Chondrocyte (in vitro differentiated cells): ENCODE measurements at regions not wholly inside any gene's neighbourhood (a gene's known extent, or its start where the extent isn't known, plus 50 kb on each side); places are given as distances from the start of the nearest gene placed in this dataset.

ENCODE experiments used
- DNase-seq: peaks from one replicate; pipeline ENCODE4 v3.0.0; 2021; ENCODE audit warnings: mixed read lengths, low spot score
- H3K27ac Mint-ChIP-seq: one replicate; pipeline ENCODE4 v1.8.0; 2021; ENCODE audit warnings: mild to moderate bottlenecking, moderate library complexity, mixed read lengths; ENCODE audit not compliant: unreplicated experiment
- H3K27me3 Mint-ChIP-seq: 2 replicates; pipeline ENCODE4 v1.8.0; 2021; ENCODE audit warnings: low read depth, mixed read lengths
- H3K36me3 Mint-ChIP-seq: 2 replicates; pipeline ENCODE4 v1.8.0; 2021; ENCODE audit warnings: low read depth, mixed read lengths
- H3K4me1 Mint-ChIP-seq: 2 replicates; pipeline ENCODE4 v1.8.0; 2021; ENCODE audit warnings: low read depth, mild to moderate bottlenecking, mixed read lengths
- H3K4me3 Mint-ChIP-seq: one replicate; pipeline ENCODE4 v1.8.0; 2021; ENCODE audit warnings: mild to moderate bottlenecking, moderate library complexity, mixed read lengths; ENCODE audit not compliant: unreplicated experiment
- H3K9me3 Mint-ChIP-seq: 2 replicates; pipeline ENCODE4 v1.8.0; 2021; ENCODE audit warnings: low read depth, mixed read lengths
- CTCF ChIP-seq: fragments of 200-600 bp; sonication (generic); IDR thresholded peaks from 2 replicates; pipeline ENCODE4 v1.5.0; 2021; ENCODE audit warnings: antibody characterized with exemption, mild to moderate bottlenecking, moderate library complexity

GRCh38 chr2:19568809-19569208 is 210.4 kb upstream of the OSR1 start:
- H3K36me3 Mint-ChIP-seq, result peaks cover 3% of the 10 kb centered on the region
- H3K27me3 Mint-ChIP-seq, result peaks cover 5% of the 10 kb centered on the region
- H3K4me1 Mint-ChIP-seq, result peaks cover 11% of the 10 kb centered on the region
- H3K27ac Mint-ChIP-seq, result no peak overlapping the region
- H3K9me3 Mint-ChIP-seq, result peaks cover 5% of the 10 kb centered on the region
- H3K4me3 Mint-ChIP-seq, result no peak overlapping the region
- no peak for TF ChIP-seq CTCF
- DNase-seq, result no peak

- H3K27me3 Mint-ChIP-seq, result peaks cover 2% of the 10 kb centered on the region
- H3K4me3 Mint-ChIP-seq, result no peak overlapping the region
- H3K4me1 Mint-ChIP-seq, result no peaks in the 10 kb centered on the region
- no peak for DNase-seq
- H3K9me3 Mint-ChIP-seq, result no peaks in the 10 kb centered on the region
- TF ChIP-seq CTCF, result no peak
- H3K27ac Mint-ChIP-seq, result no peak overlapping the region
- H3K36me3 Mint-ChIP-seq, result peaks cover 1% of the 10 kb centered on the region
Observed at GRCh38 chr2:19560785-19561184, 202.4 kb upstream of the OSR1 start.

- H3K4me1 Mint-ChIP-seq, result no peaks in the 10 kb centered on the region
- no peaks in the 10 kb centered on the region for H3K9me3 Mint-ChIP-seq
- H3K27me3 Mint-ChIP-seq, result peaks cover 2% of the 10 kb centered on the region
- peaks cover 1% of the 10 kb centered on the region for H3K36me3 Mint-ChIP-seq
- no peak overlapping the region for H3K27ac Mint-ChIP-seq
- TF ChIP-seq CTCF, result no peak
- DNase-seq, result no peak
- no peak overlapping the region for H3K4me3 Mint-ChIP-seq
Observed at GRCh38 chr2:19559596-19560240, 201.3 kb upstream of the OSR1 start.

GRCh38 chr2:19556648-19557047 is 198.2 kb upstream of the OSR1 start:
- H3K27me3 Mint-ChIP-seq, result no peaks in the 10 kb centered on the region
- H3K27ac Mint-ChIP-seq, result no peak overlapping the region
- H3K4me3 Mint-ChIP-seq, result no peak overlapping the region

GRCh38 chr2:19554520-19554919 is 196.1 kb upstream of the OSR1 start:
- H3K9me3 Mint-ChIP-seq, result no peaks in the 10 kb centered on the region
- no peak for DNase-seq
- no peak overlapping the region for H3K4me3 Mint-ChIP-seq
- H3K27me3 Mint-ChIP-seq, result no peaks in the 10 kb centered on the region
- TF ChIP-seq CTCF, result no peak
- H3K4me1 Mint-ChIP-seq, result peaks cover 28% of the 10 kb centered on the region
- H3K27ac Mint-ChIP-seq, result no peak overlapping the region
- no peaks in the 10 kb centered on the region for H3K36me3 Mint-ChIP-seq

More at GRCh38 chr2:19556648-19557047, 198.2 kb upstream of the OSR1 start:
- DNase-seq, result no peak
- Mint-ChIP-seq H3K36me3 (peaks cover 1% of the 10 kb centered on the region), H3K4me1 (peaks cover 11% of the 10 kb centered on the region), H3K9me3 (no peaks in the 10 kb centered on the region)
- TF ChIP-seq CTCF, result no peak
